ENCODE measurements at regions not wholly inside any gene's neighbourhood (a gene's known extent, or its start where the extent isn't known, plus 50 kb on each side); places are given as distances from the start of the nearest gene placed in this dataset.
"Not testable (repeated sequence)": the region's sequence is repeated elsewhere in the genome, so short reads cannot be mapped to it uniquely, and the experiment has no call there.

DNA sequence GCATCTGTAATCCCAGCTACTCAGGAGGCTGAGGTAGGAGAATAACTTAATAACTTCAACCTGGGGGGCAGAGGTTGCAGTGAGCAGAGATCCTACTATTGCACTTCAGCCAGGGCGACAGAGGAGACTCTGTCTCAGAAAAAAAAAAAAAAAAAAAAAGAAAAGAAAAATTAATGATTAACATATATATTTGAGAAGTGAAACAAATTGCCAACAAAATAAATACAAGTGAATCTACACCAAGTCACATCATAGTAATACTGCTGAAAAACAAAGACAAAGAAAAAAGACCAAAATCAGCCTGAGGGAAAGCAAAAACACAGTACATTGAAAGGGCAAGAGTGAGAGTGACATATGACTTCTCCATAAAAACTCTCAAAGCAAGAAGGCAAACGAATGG, 123.7 kb downstream of the CASP12 start:
- no peak for DNase-seq

- no peak for DNase-seq
These were observed 125.4 kb downstream of the CASP12 start for GRCh38 chr11:104772806-104773241.

- DNase-seq: no peak
These were observed 126.5 kb downstream of the CASP12 start for GRCh38 chr11:104771763-104772162.

- not testable (repeated sequence) for DNase-seq
These were observed 127.2 kb downstream of the CASP12 start for GRCh38 chr11:104771046-104771445.

DNA sequence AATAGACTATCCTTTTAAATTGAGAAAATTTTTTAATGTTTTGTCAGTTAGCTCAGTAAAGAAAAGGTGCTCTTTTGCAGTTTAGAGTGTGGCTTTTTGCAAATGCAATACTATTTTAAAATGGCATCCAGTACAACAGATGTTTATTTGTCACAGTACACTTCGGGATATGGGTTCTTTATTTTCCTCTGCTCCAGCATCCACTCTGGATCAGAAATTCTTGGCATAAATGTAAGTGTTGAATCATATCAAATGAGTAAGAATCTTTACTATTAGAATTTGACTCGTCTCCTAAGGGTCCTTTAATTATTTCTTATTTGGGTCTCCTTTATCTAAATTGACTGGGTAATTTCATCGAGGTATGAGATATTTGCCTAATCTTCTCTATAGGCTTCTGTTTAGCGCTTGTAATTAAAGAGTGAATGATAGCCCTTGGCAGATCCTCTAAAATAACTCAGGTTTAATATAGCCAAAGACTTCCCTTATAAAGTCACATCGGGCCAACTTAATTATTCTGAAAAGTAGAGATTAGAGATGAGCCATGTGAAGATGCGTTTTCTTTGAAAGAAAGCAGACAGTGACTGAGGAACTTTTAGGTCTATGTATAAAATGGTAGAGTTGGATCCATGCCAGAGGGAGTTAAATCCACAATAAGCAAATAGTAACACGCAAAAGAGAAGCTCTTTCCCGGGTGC, 132.7 kb downstream of the CASP12 start:
- no peak for DNase-seq

- no peak for DNase-seq
These were observed 133.6 kb downstream of the CASP12 start for GRCh38 chr11:104764710-104765045.

DNA sequence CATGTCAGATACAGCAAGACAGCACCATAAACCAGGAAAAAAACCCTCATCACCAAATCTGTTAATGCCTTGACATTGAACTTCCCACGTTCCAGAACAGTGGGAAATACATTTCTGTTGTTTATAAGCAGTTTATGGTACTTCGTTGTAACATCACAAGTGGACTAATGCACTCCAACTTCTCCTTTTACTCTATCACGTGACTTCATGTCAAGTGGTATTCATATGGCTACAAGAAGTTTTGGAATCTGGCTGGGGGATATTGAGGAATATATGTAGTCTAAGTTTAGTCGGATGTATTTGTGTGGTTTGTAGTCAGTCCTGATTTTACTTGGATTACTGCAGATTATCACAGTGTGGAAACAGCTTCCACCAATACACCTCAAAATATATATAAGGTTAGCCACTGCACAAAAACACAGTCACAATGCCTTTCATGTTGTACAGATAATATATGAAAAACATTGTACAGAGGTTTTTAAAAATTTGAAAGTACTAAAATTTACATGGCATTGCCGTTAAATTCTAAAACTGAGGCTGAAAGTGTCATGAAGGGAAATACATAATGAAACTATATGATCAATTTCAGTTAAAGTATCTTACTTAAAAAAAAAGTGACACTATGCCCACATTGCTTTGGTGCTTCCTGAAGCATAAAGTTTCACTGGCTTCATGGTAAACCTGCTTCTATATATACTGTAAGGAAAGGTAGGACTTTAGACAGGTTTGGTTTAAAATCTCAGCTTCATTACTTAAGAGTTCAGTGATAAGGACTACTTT, 134.1 kb downstream of the CASP12 start:
- no peak for DNase-seq

DNA sequence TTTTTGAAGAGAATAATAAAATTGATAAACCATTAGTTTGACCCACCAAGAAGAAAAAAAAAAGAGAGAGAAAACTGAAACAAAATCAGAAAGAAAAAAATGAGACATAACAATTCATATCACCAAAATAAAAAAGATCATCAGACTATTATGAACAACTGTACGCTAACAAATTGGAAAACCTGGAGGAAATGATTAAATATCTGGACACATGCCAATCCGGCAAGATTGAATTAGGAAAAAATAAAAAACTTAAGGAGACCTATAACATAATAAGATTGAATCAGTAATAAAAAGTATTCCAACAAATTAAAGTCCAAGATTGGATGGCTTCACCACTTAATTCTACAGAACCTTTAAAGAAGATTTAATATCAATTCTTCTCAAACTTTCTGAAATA, 136.7 kb downstream of the CASP12 start:
- DNase-seq: no peak

DNA sequence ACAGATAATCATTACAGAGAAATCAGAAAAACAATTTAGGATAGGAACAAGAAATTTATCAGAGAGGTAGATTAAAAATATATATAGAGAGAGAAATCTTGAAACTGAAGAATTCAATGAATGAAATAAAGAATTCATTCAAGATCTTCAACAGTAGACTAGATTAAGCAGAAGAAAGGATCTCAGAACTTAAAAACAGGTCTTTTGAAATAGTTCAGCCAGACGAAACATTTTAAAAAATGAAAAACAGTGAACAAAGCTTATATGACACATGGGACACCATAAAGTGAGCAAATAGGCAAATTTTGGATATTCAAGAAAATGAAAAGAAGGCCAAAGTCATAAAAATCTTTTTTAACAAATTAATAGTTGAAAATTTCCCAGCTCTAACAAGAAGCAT, 138.8 kb downstream of the CASP12 start:
- DNase-seq: no peak

DNA sequence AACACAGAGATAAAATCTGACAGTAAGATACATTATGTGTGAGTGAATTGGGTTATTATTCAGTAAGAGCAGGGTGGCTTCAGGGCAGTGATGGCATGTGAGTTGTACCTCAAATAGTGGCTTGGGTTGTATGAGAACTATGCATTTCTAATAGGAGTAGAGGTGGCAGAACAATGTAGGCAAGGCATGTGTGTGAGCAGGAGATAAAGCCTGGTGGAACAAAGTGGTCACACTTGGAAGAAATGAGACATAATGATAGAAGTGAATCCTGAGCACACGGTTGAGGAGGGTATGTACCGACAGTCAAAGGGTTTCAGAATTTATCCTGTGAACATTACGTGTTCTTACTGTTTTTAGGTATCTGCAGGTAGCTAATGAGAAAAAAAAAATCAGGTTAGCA, 159.3 kb downstream of the CASP12 start:
- DNase-seq: no peak

DNA sequence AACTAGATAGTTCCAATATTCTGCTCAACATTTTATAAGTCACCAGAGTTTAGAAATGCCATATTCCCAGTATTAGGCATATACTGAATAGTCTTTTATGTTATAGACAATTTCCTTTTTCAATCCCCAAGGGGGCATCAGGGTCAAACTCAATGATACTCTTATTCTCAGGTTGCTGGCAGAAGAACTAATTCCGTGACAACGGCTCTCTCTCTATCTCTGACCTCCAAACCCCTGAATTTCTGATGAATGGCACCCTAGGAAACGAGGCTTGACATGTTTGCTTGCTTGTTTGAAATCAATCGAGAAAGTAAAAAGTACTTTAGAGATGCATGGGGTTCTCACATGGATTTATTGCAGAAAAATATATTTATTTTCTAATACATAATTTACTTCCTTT, 160.1 kb downstream of the CASP12 start:
- no peak for DNase-seq

DNA sequence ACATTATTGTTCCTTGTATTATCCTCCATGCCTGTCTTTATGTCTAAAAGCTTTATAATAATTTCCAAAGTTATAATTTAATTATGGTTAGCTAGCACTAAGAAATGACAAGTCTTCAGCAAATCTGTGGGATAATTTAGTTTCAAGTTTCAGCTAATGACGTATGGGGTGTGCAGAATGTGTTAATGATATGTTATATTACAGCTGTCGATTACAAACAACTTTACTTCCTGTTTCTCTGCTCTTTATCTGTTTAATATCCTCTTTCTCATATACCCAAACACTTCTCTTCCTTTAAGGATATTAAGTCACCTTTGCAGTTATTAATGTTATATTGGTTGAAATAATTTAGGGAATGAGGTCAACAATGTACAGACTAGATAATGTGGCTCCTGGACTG, 161.8 kb downstream of the CASP12 start:
- DNase-seq: no peak

DNA sequence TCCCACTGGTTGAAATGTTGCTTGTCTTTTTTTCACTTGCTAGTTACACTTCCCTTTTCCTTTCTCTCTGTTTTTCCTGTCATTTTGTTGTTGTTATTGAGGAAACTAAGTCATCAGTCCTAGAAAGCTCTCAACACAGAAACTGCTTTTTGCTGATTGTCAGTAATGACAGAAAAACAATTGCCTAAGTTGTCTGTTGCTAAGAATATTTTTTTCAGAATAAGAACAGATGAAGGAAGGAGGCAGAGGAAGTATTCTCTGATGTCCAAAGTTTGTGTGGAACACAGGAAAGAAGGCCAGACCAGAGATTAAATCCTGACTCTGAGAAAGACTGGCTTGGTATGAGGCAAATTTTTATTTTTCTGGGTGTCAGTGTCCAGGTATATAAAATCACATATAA, 163.3 kb downstream of the CASP12 start:
- no peak for DNase-seq

GRCh38 chr11:104731890-104732289, 166.4 kb downstream of the CASP12 start:
- DNase-seq: no peak

- DNase-seq: no peak
These were observed 169.3 kb downstream of the CASP12 start for GRCh38 chr11:104728927-104729326.

- no peak for DNase-seq
These were observed 170.5 kb downstream of the CASP12 start for GRCh38 chr11:104727768-104728167.

GRCh38 chr11:104727095-104727494, 171.2 kb downstream of the CASP12 start:
- DNase-seq: no peak

- no peak for DNase-seq
These were observed 172.4 kb downstream of the CASP12 start for GRCh38 chr11:104725796-104726408.

- DNase-seq: no peak
These were observed 184.9 kb downstream of the CASP12 start for GRCh38 chr11:104713401-104713800.

GRCh38 chr11:104705490-104706190, 192.6 kb downstream of the CASP12 start:
- peak; percentile 80 for DNase-seq

DNA sequence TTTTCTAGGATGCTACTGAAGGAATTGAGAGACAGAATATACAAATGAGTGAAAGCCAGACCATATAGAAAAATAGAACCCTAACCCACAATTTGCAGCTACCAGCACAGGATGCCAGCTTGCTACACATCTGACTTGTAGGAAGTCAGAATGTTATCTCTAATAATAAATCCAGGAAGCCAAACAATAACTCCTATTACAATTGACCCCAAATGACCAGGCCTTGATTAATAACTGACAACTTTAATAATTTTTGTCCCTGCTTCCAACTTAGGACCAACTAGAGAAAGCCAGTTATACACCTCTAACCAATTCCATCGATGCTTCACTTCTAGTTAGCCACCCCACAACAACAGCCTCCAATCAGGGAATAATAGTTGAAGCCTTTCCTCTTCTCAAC, 193.4 kb downstream of the CASP12 start:
- no peak for DNase-seq

DNA sequence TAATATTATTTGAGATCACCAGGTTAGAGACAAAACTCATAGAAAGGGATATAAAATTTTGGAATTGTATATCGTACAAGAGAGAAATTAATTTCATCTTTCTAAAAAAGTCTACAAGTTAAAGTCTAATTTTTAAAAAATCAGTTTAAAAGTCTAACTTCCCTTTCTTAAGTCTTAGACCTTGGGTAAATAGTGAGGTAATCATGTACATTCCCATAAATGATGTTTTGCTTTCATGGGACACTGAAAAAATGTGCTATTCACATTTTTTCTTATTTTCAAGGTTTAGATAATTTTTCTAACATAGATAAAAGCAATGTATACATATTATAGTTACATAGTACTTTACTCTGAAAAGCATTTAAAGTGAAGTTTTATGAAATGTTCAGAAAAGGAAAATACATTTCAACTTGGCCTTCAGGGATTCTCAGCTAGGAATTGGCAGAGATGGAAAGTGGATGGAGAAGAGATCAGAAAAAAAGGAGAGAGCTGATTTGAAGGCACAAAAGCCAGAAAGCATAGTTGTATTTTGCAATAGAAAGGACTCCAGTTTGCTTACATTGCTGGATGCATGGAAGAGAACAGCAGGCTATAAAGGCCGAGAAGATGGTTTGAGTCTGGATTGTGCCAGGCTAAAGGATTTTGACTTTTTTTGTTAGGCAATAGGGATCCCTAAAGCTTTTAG, 194.0 kb downstream of the CASP12 start:
- DNase-seq: no peak

- DNase-seq: no peak
These were observed 197.7 kb downstream of the CASP12 start for GRCh38 chr11:104700609-104701008.
